C4-2B (cell line): ENCODE measurements at regions not wholly inside any gene's neighbourhood (a gene's known extent, or its start where the extent isn't known, plus 50 kb on each side); places are given as distances from the start of the nearest gene placed in this dataset.

ENCODE experiments used
- CTCF ChIP-seq: fragments of 450-650 bp; conservative IDR thresholded peaks from 2 replicates; pipeline ENCODE4 v1.5.1; 2017; ENCODE audit warnings: mild to moderate bottlenecking
- ZFX ChIP-seq: fragments of 450-650 bp; IDR thresholded peaks from 2 replicates; pipeline ENCODE4 v1.6.1; 2017

- TF ChIP-seq CTCF, result no peak
- no peak for TF ChIP-seq ZFX
These were observed 532.1 kb downstream of the GBA3 start for GRCh38 chr4:23224684-23225420.
